GM21737 (cell line): ENCODE measurements at regions not wholly inside any gene's neighbourhood (a gene's known extent, or its start where the extent isn't known, plus 50 kb on each side); places are given as distances from the start of the nearest gene placed in this dataset.
"Not testable (repeated sequence)": the region's sequence is repeated elsewhere in the genome, so short reads cannot be mapped to it uniquely, and the experiment has no call there.

ENCODE experiments used
- ATAC-seq: cut with Tn5 transposase; IDR thresholded peaks from one replicate; pipeline ENCODE4 v1.9.1; 2021; ENCODE audit warnings: mild to moderate bottlenecking, moderate library complexity; ENCODE audit not compliant: unreplicated experiment

- ATAC-seq: not testable (repeated sequence)
Observed at GRCh38 chr2:90029080-90029428, 1337.6 kb downstream of the RPIA start.

DNA sequence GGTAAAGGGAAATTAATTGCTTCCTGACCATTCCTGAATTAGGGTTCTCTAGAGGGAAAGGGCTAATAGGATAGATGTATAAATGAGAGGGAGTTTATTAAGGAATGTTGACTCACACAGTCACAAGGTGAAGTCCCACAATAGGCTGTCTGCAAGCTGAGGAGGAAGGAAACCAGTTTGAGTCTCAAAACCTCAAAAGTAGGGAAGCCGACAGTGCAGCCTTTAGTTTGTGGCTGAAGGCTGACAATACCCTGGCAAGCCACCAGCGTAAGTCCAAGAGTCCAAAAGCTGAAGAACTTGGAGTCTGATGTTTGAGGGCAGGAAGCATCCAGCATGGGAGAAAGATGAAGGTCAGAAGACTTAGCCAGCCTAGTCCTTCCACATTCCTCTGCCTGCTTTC, 1340.8 kb downstream of the RPIA start:
- ATAC-seq: not testable (repeated sequence)

DNA sequence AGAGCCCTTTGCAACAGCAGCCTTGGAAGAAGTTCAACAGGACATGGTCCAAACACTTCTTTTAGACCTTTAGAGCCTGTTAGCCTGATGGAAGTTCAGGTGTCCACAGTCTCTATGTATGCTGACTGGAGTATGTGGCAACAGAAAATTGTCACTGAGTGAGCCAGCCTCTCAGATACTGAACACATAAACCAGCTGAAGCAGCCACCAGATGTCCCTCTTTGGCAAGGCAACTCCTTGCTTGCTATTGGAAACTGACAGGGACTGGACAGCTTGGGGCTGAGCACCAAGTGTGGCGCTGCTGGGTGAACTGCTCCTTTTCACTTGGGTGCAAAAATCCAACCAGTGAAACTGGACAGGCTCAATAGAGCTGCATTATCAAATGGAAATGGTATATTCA, 1344.9 kb downstream of the RPIA start:
- ATAC-seq: not testable (repeated sequence)

GRCh38 chr2:90039093-90039492, 1347.6 kb downstream of the RPIA start:
- ATAC-seq: not testable (repeated sequence)

GRCh38 chr2:90047776-90048175, 1356.3 kb downstream of the RPIA start:
- not testable (repeated sequence) for ATAC-seq

DNA sequence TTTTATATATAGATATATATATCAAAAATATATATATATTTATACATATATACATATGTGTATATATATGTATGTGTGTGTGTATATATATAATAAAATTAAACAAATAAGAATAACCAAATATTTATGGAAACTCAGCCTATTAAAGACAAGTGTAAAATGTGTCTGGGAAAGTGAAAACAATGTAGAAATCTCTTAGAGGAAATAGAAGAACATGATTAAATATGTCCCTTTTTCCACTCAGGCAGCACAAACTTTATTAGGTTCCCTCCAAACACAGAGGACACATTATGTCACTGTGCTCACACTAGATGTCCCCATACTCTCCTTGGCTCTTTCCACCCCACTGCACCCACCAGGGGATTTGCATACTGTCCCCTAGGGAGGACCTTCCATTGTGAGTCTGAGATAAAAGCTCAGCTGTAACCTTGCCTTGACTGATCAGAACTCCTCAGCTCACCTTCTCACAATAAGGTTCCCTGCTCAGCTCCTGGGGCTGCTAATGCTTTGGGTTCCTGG, 1360.7 kb downstream of the RPIA start:
- ATAC-seq: not testable (repeated sequence)

DNA sequence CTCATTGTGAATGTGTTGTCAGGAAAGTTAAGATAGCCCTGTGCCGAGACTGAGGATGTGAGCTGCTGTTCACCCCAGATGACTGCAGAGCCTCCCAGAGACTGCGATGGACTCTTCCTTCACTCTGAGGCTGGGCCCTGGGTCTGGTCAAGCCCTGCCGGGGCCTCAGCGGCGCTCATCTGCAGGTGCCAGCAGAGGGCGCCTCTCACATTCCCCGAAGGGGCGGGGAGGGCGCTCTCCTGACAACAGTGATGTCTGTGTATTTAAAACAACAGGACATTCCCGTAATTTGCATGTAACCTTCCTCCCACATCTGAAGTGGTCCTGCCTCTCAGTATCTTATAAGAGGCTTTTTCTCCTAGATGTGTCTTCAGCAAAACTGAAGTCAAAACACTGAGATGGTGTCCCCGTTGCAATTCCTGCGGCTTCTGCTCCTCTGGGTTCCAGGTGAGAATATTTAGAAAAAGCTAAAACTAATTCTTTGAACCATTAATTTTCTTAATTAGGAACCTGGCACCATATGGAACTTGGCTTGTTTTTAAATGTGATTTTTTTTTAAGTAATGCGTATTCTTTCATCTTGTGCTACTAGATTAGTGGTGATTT, 1377.9 kb downstream of the RPIA start:
- ATAC-seq: no peak

GRCh38 chr2:90076311-90076710, 1384.8 kb downstream of the RPIA start:
- ATAC-seq: no peak

GRCh38 chr2:90077948-90078347, 1386.5 kb downstream of the RPIA start:
- ATAC-seq: no peak

- ATAC-seq: no peak
Observed at GRCh38 chr2:90079374-90079773, 1387.9 kb downstream of the RPIA start.

- ATAC-seq: not testable (repeated sequence)
Observed at GRCh38 chr2:90087792-90088191, 1396.3 kb downstream of the RPIA start.

- ATAC-seq: not testable (repeated sequence)
Observed at GRCh38 chr2:90093571-90094270, 1402.2 kb downstream of the RPIA start.

DNA sequence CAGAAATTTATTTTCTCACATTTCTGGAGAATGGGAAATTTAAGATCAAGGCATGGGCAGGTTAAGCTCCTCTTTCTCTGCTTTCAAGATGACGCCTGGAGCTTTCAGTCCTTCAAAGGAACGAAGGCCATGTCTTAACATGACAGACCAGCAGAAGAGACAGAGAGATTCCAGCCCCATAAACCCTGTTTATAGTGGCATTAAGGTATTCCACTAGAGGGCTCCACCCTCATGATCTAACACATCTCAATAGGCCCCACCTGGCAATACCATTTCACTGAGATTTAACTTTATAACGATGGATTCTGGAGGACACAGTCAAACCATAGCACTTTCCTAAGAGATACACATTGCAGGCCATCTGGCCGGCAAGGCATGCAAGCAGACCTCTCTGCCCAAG, 1406.1 kb downstream of the RPIA start:
- not testable (repeated sequence) for ATAC-seq

DNA sequence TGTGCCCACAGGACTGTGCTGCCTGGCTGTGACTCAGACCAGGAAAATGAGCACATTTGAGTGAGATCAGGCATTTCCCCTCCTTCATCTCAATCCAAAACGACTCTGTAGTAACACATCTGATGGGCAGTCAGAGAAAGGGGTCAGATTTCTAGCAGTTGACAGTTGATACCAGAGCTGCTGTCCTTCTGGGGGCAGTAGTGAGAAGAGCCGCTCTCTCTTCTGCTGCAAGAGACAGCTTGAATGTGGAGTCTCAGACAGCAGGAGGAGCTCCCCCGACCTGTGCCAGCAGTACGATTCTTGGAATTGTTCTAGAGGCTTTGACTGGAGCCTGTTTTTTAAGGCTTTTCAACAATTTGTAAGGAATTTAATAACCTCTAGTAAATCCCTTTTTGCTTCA, 1413.7 kb downstream of the RPIA start:
- not testable (repeated sequence) for ATAC-seq

DNA sequence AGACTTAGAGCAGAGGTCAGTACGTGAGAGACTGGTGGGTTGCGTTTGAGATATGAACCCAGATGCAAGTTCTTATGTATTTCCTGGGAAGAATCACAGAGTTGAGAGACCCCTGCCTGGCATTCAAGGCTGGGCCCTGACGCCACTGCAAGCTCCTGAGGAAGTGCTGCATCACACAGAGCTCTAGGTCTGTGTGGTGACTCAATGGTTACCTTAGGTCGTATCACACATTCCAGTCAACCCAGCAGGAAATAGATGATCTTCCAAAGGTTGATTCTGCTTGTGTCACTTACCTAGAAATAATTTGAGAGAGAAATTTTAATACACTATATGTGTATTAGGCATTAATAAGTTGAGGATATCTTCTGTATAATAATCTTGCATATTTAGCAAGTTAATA, 1431.9 kb downstream of the RPIA start:
- not testable (repeated sequence) for ATAC-seq

GRCh38 chr2:90139046-90139445, 1447.6 kb downstream of the RPIA start:
- not testable (repeated sequence) for ATAC-seq

- not testable (repeated sequence) for ATAC-seq
Observed at GRCh38 chr2:90141558-90141957, 1450.1 kb downstream of the RPIA start.

DNA sequence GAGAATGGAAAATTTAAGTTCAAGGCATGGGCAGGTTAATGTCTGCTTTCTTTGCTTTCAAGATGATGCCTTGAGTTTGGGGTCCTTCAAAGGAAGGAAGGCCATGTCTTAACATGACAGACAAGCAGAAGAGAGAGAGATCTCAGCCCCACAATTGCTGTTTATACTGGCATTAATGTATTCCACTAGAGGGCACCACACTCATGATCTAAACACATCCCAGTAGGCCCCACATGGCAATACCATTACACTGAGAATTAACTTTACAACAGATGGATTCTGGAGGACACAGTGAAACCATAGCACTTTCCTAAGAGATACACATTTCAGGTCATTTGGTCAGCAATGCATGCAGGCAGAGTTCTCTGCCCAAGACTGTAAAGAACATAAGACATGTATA, 1460.3 kb downstream of the RPIA start:
- ATAC-seq: not testable (repeated sequence)

DNA sequence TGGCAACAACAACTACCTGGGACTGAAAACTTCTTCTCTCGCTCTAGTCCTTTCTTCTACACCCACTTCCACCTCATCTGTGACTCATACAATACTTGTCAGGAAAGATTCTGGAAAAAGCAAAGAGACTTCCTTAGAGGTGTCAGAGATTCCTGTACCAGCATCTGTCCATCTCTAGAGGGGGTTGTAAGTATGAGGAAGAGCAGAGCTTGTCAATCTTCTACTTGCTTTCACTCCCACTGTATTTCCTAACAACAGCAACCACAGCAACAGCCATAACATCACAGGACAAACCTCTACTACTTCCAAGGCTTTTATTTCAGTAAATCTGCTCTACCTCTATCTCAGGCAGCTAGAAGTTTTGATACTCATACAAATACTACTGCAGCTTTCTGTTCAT, 1479.5 kb downstream of the RPIA start:
- not testable (repeated sequence) for ATAC-seq

- ATAC-seq: not testable (repeated sequence)
Observed at GRCh38 chr2:90173081-90173480, 1481.6 kb downstream of the RPIA start.

DNA sequence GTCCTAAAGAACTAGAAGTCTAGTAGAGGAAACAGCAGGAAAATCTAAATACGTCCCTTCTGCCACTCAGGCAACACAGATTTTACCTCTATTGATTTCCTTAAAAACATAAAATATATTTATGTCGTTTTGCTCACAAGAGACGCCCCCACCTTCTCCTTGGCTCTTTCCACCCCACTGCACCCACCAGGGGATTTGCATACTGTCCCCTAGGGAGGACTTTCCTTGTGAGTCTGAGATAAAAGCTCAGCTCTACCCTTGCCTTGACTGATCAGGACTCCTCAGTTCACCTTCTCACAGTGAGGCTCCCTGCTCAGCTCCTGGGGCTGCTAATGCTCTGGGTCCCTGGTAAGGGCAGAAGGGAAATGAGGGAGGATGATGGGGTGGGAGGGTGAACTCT, 1488.1 kb downstream of the RPIA start:
- not testable (repeated sequence) for ATAC-seq

DNA sequence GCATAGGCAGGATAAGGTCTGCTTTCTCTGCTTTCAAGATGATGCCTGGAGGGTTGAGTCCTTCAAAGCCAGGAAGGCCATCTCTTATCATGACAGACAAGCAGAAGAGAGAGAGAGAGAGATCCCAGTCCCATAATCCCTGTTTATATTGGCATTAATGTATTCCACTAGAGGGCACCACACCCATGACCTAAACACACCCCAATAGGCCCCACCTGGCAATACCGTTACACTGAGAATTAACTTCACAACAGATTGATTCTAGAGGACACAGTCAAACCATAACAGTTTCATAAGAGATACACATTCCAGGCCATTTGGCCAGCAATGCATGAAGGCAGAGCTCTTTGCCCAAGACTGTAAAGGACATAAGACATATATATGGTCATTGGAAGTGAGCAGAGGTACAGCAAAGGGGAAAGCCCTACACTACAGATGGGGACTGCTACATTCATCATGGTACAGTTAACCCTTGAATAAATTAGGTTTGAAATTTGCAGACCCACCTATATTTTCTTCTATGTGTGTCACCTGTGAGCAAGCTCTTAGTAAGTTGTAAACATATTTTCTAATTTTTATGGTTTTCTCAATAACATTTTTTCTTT, 1516.1 kb downstream of the RPIA start:
- ATAC-seq: no peak
